ENCODE measurements at regions not wholly inside any gene's neighbourhood (a gene's known extent, or its start where the extent isn't known, plus 50 kb on each side); places are given as distances from the start of the nearest gene placed in this dataset.

DNA sequence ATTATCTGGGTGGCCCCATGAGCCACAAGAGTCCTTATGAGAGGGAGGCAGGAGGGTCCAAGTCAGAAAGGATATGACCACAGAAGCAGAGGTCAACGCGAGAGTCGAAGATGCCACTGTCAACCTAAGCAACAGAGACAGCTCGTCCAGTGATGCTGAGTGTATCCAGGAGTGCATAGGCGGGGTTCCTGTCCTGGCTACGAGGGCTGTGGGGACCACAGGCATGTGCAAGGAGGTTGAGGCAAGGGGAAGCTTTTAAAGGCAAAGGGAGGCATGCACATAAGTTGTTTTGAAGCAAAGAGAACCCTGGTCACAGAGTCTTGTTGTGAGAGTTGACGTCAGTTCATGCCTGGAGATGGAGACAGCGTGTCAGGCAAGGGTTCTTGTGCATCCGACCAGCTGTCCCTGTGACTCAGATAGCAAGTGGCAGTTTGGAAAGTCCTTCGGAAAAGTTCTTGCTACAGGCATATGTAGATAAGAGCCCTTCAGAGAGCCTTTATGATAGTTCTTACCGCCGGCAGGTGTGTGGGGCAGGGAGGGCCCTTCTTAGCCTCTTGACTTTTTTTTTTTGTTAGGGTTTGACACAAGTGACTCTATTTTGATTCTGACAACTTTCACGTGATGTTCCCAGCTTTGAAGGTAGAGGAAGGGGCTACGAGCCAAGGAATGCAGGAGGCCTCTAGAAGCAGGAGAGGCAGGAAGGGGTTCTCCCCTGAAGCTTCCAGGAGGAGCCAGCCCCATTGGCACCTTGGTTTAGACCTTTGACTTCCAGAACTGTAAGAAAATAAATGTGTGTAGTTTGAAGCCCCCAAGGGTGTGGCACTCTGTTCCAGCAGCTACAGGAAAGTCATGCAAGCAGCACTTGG, 66.0 kb upstream of the FCN1 start:
- H3K9me3 ChIP-seq: no peaks in the 10 kb centered on the region
- peaks cover 28 to 36% of the 10 kb centered on the region in 2 experiments for H3K4me1 ChIP-seq (ENCODE audit: control insufficient read depth in 1 of 2, insufficient read depth in 1 of 2, low read depth in 1 of 2, low read length in 1 of 2)
- H3K4me3 ChIP-seq (ENCODE audit: low read depth in 1 of 2, low read length in 1 of 2): no peak overlapping the region
- no peaks in the 10 kb centered on the region for H3K36me3 ChIP-seq
- peaks cover 15% of the 10 kb centered on the region for H3K27me3 ChIP-seq
- no peak overlapping the region for H3K27ac ChIP-seq
- TF ChIP-seq, protein P1, sequence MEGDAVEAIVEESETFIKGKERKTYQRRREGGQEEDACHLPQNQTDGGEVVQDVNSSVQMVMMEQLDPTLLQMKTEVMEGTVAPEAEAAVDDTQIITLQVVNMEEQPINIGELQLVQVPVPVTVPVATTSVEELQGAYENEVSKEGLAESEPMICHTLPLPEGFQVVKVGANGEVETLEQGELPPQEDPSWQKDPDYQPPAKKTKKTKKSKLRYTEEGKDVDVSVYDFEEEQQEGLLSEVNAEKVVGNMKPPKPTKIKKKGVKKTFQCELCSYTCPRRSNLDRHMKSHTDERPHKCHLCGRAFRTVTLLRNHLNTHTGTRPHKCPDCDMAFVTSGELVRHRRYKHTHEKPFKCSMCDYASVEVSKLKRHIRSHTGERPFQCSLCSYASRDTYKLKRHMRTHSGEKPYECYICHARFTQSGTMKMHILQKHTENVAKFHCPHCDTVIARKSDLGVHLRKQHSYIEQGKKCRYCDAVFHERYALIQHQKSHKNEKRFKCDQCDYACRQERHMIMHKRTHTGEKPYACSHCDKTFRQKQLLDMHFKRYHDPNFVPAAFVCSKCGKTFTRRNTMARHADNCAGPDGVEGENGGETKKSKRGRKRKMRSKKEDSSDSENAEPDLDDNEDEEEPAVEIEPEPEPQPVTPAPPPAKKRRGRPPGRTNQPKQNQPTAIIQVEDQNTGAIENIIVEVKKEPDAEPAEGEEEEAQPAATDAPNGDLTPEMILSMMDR (IDR thresholded peaks at IDR 0.05): no peak

DNA sequence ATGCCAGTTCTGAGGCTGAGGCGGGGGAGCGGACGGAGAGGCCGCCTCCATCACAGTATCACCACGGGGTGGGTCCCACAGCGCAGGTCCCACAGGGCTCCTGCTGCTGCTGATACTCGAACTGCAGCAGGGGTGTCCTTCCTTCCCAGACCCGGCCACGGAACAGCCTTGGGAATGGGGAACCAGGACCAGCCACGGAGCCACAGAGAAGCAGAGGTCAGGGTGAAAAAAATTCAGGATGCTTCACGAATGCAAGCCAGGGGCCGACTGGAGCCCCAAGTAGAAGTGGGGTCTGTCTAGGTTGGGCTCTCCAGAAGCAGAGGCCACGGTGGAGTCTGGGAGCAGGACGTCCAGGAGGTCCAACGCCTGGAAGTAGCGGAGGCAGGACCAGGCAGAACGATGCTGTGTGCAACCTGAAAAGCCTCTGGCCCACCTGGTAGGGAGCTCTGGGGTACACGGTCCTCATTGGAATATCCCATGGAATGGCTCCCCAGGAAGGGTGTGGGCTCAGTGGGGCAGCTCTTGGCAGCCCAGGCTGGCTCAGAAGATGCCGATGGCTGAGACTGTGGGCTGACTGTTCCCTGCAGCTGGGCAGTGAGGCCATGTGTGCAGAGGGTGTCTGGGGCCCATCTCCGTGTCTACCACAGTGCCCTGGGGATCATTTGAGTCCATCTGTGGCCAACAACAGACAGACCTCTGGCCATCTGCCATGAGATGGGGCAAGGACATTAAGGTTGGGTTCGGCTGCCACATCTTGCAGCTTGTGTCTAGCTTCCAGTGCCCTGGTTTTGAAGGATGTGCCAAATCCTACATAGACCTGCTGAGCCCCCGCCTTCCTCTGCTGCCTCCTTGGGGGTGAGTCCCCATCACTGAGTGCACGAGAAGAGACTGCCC, 66.9 kb upstream of the FCN1 start:
- H3K36me3 ChIP-seq: no peaks in the 10 kb centered on the region
- H3K4me1 ChIP-seq (ENCODE audit: control insufficient read depth in 1 of 2, insufficient read depth in 1 of 2, low read depth in 1 of 2, low read length in 1 of 2): peaks cover 23 to 30% of the 10 kb centered on the region in 2 experiments
- no peak overlapping the region for H3K4me3 ChIP-seq (ENCODE audit: low read depth in 1 of 2, low read length in 1 of 2)
- H3K9me3 ChIP-seq: no peaks in the 10 kb centered on the region
- H3K27ac ChIP-seq: no peak overlapping the region
- peaks cover 15% of the 10 kb centered on the region for H3K27me3 ChIP-seq
- TF ChIP-seq, protein P1 (IDR thresholded peaks at IDR 0.05): no peak

DNA sequence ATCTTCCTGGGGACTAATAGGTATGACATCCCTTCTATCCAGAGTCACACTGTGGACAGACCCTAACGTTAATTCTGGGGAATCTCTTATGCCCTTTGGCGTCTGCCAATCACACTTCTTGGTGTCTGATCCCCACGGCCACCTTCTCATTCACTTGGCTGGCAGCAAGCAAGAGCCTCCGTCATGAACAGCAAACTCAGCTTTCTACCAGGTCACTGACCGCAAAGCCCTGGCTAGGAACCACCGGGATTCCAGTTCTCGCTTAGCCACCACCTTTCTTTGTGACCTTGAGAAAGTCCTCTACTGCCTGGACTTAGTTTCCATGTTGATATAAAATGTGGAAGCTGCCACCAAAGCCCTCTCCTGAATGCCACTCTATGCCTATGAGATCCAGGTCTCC, 67.7 kb upstream of the FCN1 start:
- Histone ChIP-seq H3K9me3 (no peaks in the 10 kb centered on the region), H3K36me3 (no peaks in the 10 kb centered on the region), H3K27me3 (peaks cover 15% of the 10 kb centered on the region), H3K4me1 (ENCODE audit: control insufficient read depth in 1 of 2, insufficient read depth in 1 of 2, low read depth in 1 of 2, low read length in 1 of 2) (peaks cover 16 to 22% of the 10 kb centered on the region in 2 experiments), H3K4me3 (ENCODE audit: low read depth in 1 of 2, low read length in 1 of 2) (no peak overlapping the region), H3K27ac (no peak overlapping the region)
- TF ChIP-seq, protein P1 (IDR thresholded peaks at IDR 0.05): no peak

DNA sequence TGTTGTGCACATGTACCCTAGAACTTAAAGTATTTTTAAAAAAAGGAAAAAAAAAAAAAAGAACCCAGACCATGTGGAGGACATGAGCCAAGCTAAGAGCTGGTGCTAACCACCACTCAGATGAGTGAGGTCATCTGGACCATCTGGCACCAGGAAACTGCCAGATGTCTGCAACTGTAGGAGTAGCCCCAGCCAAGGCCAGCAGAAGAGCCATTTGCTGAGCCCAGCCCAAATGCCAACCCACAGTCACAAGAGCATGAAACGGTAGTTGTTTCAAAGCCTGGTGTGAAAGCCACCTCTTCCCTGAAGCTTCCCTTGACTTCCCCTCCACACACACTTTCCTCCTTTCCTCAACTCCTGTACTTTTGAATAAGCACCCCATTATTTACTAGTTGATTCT, 69.2 kb upstream of the FCN1 start:
- no peak overlapping the region for H3K27ac ChIP-seq
- peaks cover 13 to 14% of the 10 kb centered on the region in 2 experiments for H3K4me1 ChIP-seq (ENCODE audit: control insufficient read depth in 1 of 2, insufficient read depth in 1 of 2, low read depth in 1 of 2, low read length in 1 of 2)
- H3K36me3 ChIP-seq: no peaks in the 10 kb centered on the region
- H3K27me3 ChIP-seq: peaks cover 15% of the 10 kb centered on the region
- no peak overlapping the region for H3K4me3 ChIP-seq (ENCODE audit: low read depth in 1 of 2, low read length in 1 of 2)
- TF ChIP-seq, protein P1 (IDR thresholded peaks at IDR 0.05): no peak
- no peaks in the 10 kb centered on the region for H3K9me3 ChIP-seq

DNA sequence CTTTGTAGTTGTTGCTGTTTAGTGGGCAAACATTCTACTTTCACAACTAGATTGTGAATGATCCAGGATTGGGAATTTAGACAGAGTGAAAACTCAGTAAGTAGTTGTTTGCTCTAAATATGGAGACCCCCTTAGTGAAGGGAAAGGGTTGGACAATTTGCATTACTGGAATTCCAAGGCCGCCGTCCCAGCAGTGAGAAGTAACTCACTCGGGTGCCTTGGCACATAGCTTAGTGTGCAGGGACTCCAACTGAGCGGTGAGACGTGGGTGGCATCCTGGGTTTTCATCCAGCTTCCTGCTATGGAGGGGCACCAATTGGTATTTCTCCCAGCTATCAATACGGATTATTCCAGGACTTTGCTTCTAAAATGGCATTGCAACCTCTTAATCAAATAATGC, 69.7 kb upstream of the FCN1 start:
- H3K36me3 ChIP-seq: no peaks in the 10 kb centered on the region
- H3K27me3 ChIP-seq: peaks cover 15% of the 10 kb centered on the region
- TF ChIP-seq, protein P1 (IDR thresholded peaks at IDR 0.05): no peak

More for the DNA sequence above, 69.7 kb upstream of the FCN1 start:
- Histone ChIP-seq H3K9me3 (no peaks in the 10 kb centered on the region), H3K4me3 (ENCODE audit: low read depth in 1 of 2, low read length in 1 of 2) (no peak overlapping the region), H3K27ac (no peak overlapping the region), H3K4me1 (ENCODE audit: control insufficient read depth in 1 of 2, insufficient read depth in 1 of 2, low read depth in 1 of 2, low read length in 1 of 2) (peaks cover 11 to 12% of the 10 kb centered on the region in 2 experiments)

Data from neutrophil (primary cell).